Neural cell (in vitro differentiated cells): ENCODE measurements at regions not wholly inside any gene's neighbourhood (a gene's known extent, or its start where the extent isn't known, plus 50 kb on each side); places are given as distances from the start of the nearest gene placed in this dataset.

ENCODE experiments used
- H2AFZ ChIP-seq: fragments of 200-600, 300-800 bp; sonication (generic), shearing (Covaris generic); 2 replicates; pipeline ENCODE4 v1.6.0; 2014; ENCODE audit warnings: low read depth, mild to moderate bottlenecking, antibody characterized with exemption, low read length, moderate library complexity
- H3F3A ChIP-seq: fragments of 200-600 bp; shearing (Covaris generic); 2 replicates; pipeline ENCODE4 v1.6.1; 2016; ENCODE audit warnings: mild to moderate bottlenecking, moderate library complexity, mixed read lengths, antibody characterized with exemption, low read length; ENCODE audit not compliant: insufficient read depth, poor library complexity, severe bottlenecking
- H3K27ac ChIP-seq: fragments of 200-600, 300-800 bp; sonication (generic), shearing (Covaris generic); 2 replicates; pipeline ENCODE4 v1.5.1; 2014; ENCODE audit warnings: mild to moderate bottlenecking, low read length, moderate library complexity
- H3K27me3 ChIP-seq: fragments of 300-800, 200-600 bp; sonication (generic), shearing (Covaris generic); 2 replicates; pipeline ENCODE4 v1.6.0; 2014; ENCODE audit warnings: mild to moderate bottlenecking, low read depth, low read length, moderate library complexity; ENCODE audit not compliant: insufficient read depth
- H3K36me3 ChIP-seq: fragments of 300-800, 200-600 bp; sonication (generic), shearing (Covaris generic); 2 replicates; pipeline ENCODE4 v1.5.1; 2014; ENCODE audit warnings: mild to moderate bottlenecking, antibody characterized with exemption, low read length, moderate library complexity; ENCODE audit not compliant: insufficient read depth
- H3K4me2 ChIP-seq: fragments of 300-800, 200-600 bp; sonication (generic), shearing (Covaris generic); 2 replicates; pipeline ENCODE4 v1.6.0; 2014; ENCODE audit warnings: mild to moderate bottlenecking, low read length
- H3K4me3 ChIP-seq: fragments of 300-800, 200-600 bp; sonication (generic), shearing (Covaris generic); 2 replicates; pipeline ENCODE4 v1.5.1; 2014; ENCODE audit warnings: mild to moderate bottlenecking, low read length, moderate library complexity
- H3K79me2 ChIP-seq: fragments of 200-600 bp; shearing (Covaris generic); replicated peaks from 2 replicates; pipeline ENCODE4 v1.6.0; 2014; ENCODE audit warnings: mild to moderate bottlenecking, low read length, moderate library complexity; ENCODE audit not compliant: insufficient read depth
- H3K9ac ChIP-seq: fragments of 300-800, 200-600 bp; sonication (generic), shearing (Covaris generic); 2 replicates; pipeline ENCODE4 v1.6.1; 2016; ENCODE audit warnings: mild to moderate bottlenecking, low read length, mixed read lengths
- H3K9me2 ChIP-seq: fragments of 200-600 bp; shearing (Covaris generic); 2 replicates; pipeline ENCODE4 v1.6.1; 2016; ENCODE audit warnings: mild to moderate bottlenecking, low read length, mixed read lengths; ENCODE audit not compliant: insufficient read depth
- H3K9me3 ChIP-seq: fragments of 200-600, 300-800 bp; sonication (generic), shearing (Covaris generic); 2 replicates; pipeline ENCODE4 v1.6.1; 2016; ENCODE audit warnings: mild to moderate bottlenecking, mixed run types, low read length, moderate library complexity, mixed read lengths
- H4K20me1 ChIP-seq: fragments of 200-600 bp; shearing (Covaris generic); 2 replicates; pipeline ENCODE4 v1.6.1; 2016; ENCODE audit warnings: mild to moderate bottlenecking, mixed run types; ENCODE audit not compliant: insufficient read depth
- CTCF ChIP-seq: fragments of 450-650 bp; IDR thresholded peaks from 2 replicates; pipeline ENCODE4 v1.5.1; 2014; ENCODE audit warnings: antibody characterized with exemption, mild to moderate bottlenecking, moderate library complexity; ENCODE audit not compliant: poor library complexity, severe bottlenecking
- EP300 ChIP-seq: fragments of 450-650 bp; conservative IDR thresholded peaks from 2 replicates; pipeline ENCODE4 v1.6.1; 2014; ENCODE audit warnings: antibody characterized with exemption, mild to moderate bottlenecking, moderate library complexity; ENCODE audit not compliant: poor library complexity, severe bottlenecking
- EZH2 ChIP-seq: fragments of 200-600, 300-800 bp; shearing (Covaris generic), sonication (generic); IDR thresholded peaks from 2 replicates; pipeline ENCODE4 v1.6.1; 2014; ENCODE audit warnings: antibody characterized with exemption, low read length, borderline replicate concordance, mild to moderate bottlenecking; ENCODE audit not compliant: insufficient read depth, poor library complexity, severe bottlenecking
- MXI1 ChIP-seq: fragments of 450-650 bp; conservative IDR thresholded peaks from 2 replicates; pipeline ENCODE4 v1.6.1; 2014; ENCODE audit warnings: antibody characterized with exemption, mild to moderate bottlenecking; ENCODE audit not compliant: poor library complexity, severe bottlenecking
- POLR2AphosphoS5 ChIP-seq: IDR thresholded peaks from 2 replicates; pipeline ENCODE4 v1.6.1; 2012
- RAD21 ChIP-seq: fragments of 450-650 bp; conservative IDR thresholded peaks from 2 replicates; pipeline ENCODE4 v1.6.1; 2014; ENCODE audit warnings: antibody characterized with exemption, mild to moderate bottlenecking, moderate library complexity
- REST ChIP-seq: IDR thresholded peaks from 2 replicates; pipeline ENCODE4 v1.6.1; 2012; ENCODE audit warnings: borderline replicate concordance
- SMC3 ChIP-seq: fragments of 450-650 bp; conservative IDR thresholded peaks from 2 replicates; pipeline ENCODE4 v1.6.1; 2014; ENCODE audit warnings: antibody characterized with exemption, mild to moderate bottlenecking, moderate library complexity; ENCODE audit not compliant: poor library complexity
- TAF1 ChIP-seq: IDR thresholded peaks from 2 replicates; pipeline ENCODE4 v1.6.1; 2012; ENCODE audit warnings: low read depth

GRCh38 chr2:14536976-14537375, 95.5 kb upstream of the LRATD1 start:
- TF ChIP-seq TAF1, result no peak
- no peak for TF ChIP-seq REST
- TF ChIP-seq RAD21, result no peak
- TF ChIP-seq EP300, result no peak
- TF ChIP-seq MXI1, result no peak
- no peak for TF ChIP-seq POLR2AphosphoS5
- no peak for TF ChIP-seq SMC3
- no peak for TF ChIP-seq EZH2
- no peak for TF ChIP-seq CTCF
- H3K9ac ChIP-seq, result no peak overlapping the region
- H3K36me3 ChIP-seq, result no peaks in the 10 kb centered on the region
- no peak overlapping the region for H3K4me2 ChIP-seq
- H3K27ac ChIP-seq, result no peak overlapping the region
- no peak overlapping the region for H2AFZ ChIP-seq
- H3K9me3 ChIP-seq, result no peaks in the 10 kb centered on the region
- H3F3A ChIP-seq, result no peaks in the 10 kb centered on the region
- H3K9me2 ChIP-seq, result no peaks in the 10 kb centered on the region
- no peaks in the 10 kb centered on the region for H3K79me2 ChIP-seq
- H3K27me3 ChIP-seq, result no peaks in the 10 kb centered on the region
- H4K20me1 ChIP-seq, result no peaks in the 10 kb centered on the region
- H3K4me3 ChIP-seq, result no peak overlapping the region

- peaks cover 6% of the 10 kb centered on the region for H3K9me3 ChIP-seq
- no peaks in the 10 kb centered on the region for H3K36me3 ChIP-seq
- no peak overlapping the region for H3K4me2 ChIP-seq
- H3K9me2 ChIP-seq, result no peaks in the 10 kb centered on the region
- TF ChIP-seq POLR2AphosphoS5 (no peak), CTCF (no peak), REST (no peak), TAF1 (no peak), RAD21 (no peak), MXI1 (no peak), SMC3 (no peak), EP300 (no peak), EZH2 (no peak)
- H3K4me3 ChIP-seq, result no peak overlapping the region
- no peaks in the 10 kb centered on the region for H3K27me3 ChIP-seq
- no peaks in the 10 kb centered on the region for H3K79me2 ChIP-seq
- H3F3A ChIP-seq, result no peaks in the 10 kb centered on the region
- H3K27ac ChIP-seq, result no peak overlapping the region
- no peak overlapping the region for H2AFZ ChIP-seq
- no peaks in the 10 kb centered on the region for H4K20me1 ChIP-seq
- no peak overlapping the region for H3K9ac ChIP-seq
These were observed 92.5 kb upstream of the LRATD1 start for GRCh38 chr2:14540015-14540414.
